Cardiac muscle cell (in vitro differentiated cells and primary cell): ENCODE measurements at regions not wholly inside any gene's neighbourhood (a gene's known extent, or its start where the extent isn't known, plus 50 kb on each side); places are given as distances from the start of the nearest gene placed in this dataset.

ENCODE experiments used
- DNase-seq, 2 donors: peaks; one replicate each; pipeline versions ENCODE4 v3.0.0 to v3.0.0-alpha.2; 2010 to 2017; ENCODE audit warnings: low read depth in 1 of 2, low spot score in 1 of 2
- H3K27ac ChIP-seq: fragments of 200-600 bp; sonication (generic); 2 replicates; pipeline ENCODE4 v1.5.1; 2016
- H3K27me3 ChIP-seq: fragments of 200-600 bp; sonication (generic); 2 replicates; pipeline ENCODE4 v1.6.0; 2016; ENCODE audit warnings: control low read depth
- H3K36me3 ChIP-seq: fragments of 200-600 bp; sonication (generic); 2 replicates; pipeline ENCODE4 v1.5.1; 2016; ENCODE audit warnings: control low read depth
- H3K4me1 ChIP-seq: fragments of 200-600 bp; sonication (generic); 2 replicates; pipeline ENCODE4 v1.8.1; 2017; ENCODE audit warnings: low read depth, mild to moderate bottlenecking, mixed run types
- H3K4me3 ChIP-seq: fragments of 200-600 bp; sonication (generic); 2 replicates; pipeline ENCODE4 v1.5.1; 2016; ENCODE audit warnings: mild to moderate bottlenecking
- H3K9me3 ChIP-seq: fragments of 200-600 bp; sonication (generic); 2 replicates; pipeline ENCODE4 v1.5.1; 2017; ENCODE audit warnings: low read depth, mild to moderate bottlenecking, control low read depth
- CTCF ChIP-seq: IDR thresholded peaks from 2 replicates; pipeline ENCODE4 v1.5.1; 2012; ENCODE audit warnings: low read depth, mild to moderate bottlenecking, low read length

- no peaks in the 10 kb centered on the region for H3K36me3 ChIP-seq
- no peaks in the 10 kb centered on the region for H3K9me3 ChIP-seq
- H3K27me3 ChIP-seq: no peaks in the 10 kb centered on the region
- no peak overlapping the region for H3K4me3 ChIP-seq
- no peak for TF ChIP-seq CTCF
- H3K27ac ChIP-seq: no peak overlapping the region
- no peaks in the 10 kb centered on the region for H3K4me1 ChIP-seq
- no peak for DNase-seq
Measured at GRCh38 chr7:52472006-52472620, 563.3 kb upstream of the POM121L12 start.

- TF ChIP-seq CTCF: no peak
- no peak for DNase-seq
- no peaks in the 10 kb centered on the region for H3K27me3 ChIP-seq
- no peak overlapping the region for H3K4me3 ChIP-seq
- H3K4me1 ChIP-seq: no peaks in the 10 kb centered on the region
- H3K9me3 ChIP-seq: no peaks in the 10 kb centered on the region
- no peak overlapping the region for H3K27ac ChIP-seq
- H3K36me3 ChIP-seq: no peaks in the 10 kb centered on the region
Measured at GRCh38 chr7:52465216-52465615, 570.2 kb upstream of the POM121L12 start.

DNA sequence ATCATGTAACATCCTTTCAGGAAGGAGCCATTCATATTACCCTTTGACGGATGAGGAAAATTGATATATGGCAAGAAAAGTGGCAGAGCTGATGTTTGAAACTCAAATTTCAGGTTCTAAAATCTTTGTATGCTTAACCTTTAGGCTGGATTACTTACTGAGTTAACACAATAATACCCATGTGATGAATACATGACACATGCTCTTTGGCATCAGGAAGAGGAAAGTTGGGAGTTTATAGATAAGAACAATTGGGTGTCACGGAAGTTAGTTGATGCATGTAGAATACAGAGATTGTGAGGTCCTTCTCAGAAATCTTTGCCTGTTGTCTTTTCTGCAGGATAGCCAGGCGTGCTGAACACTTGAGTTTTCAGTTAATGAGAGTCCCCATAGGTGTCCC, 572.1 kb upstream of the POM121L12 start:
- DNase-seq: peak in 1 of 2 donors; percentile 0
- TF ChIP-seq CTCF: no peak
- no peaks in the 10 kb centered on the region for H3K36me3 ChIP-seq

GRCh38 chr7:52462474-52462873, 573.0 kb upstream of the POM121L12 start:
- Histone ChIP-seq H3K9me3 (no peaks in the 10 kb centered on the region), H3K36me3 (no peaks in the 10 kb centered on the region), H3K27me3 (no peaks in the 10 kb centered on the region), H3K4me3 (no peak overlapping the region), H3K4me1 (no peaks in the 10 kb centered on the region), H3K27ac (no peak overlapping the region)
- no peak for TF ChIP-seq CTCF
- no peak for DNase-seq

More for the DNA sequence above, 572.1 kb upstream of the POM121L12 start:
- H3K4me1 ChIP-seq: no peaks in the 10 kb centered on the region
- H3K4me3 ChIP-seq: no peak overlapping the region
- no peak overlapping the region for H3K27ac ChIP-seq
- H3K27me3 ChIP-seq: no peaks in the 10 kb centered on the region
- H3K9me3 ChIP-seq: no peaks in the 10 kb centered on the region

DNA sequence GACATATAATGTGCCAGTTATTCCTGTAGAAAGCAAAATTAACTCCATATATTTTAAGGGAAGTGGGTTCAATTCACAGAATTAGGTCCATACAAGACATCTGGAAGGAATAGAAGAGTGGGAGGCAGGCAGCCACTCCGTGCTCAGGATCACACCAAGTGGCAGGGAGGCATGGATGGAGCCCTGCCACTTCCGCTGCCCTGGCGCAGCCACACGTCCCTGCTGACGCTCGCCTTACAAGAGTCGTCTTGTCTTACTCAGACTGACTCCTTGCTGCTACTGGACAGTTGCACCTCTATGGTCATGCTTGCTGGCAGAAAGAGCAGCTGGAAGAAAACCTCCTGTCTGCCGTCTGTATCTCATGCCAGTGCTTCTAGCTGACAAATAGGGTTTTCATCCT, 579.9 kb upstream of the POM121L12 start:
- H3K4me1 ChIP-seq: no peaks in the 10 kb centered on the region
- H3K36me3 ChIP-seq: no peaks in the 10 kb centered on the region
- no peak overlapping the region for H3K4me3 ChIP-seq
- TF ChIP-seq CTCF: no peak
- no peak for DNase-seq
- no peaks in the 10 kb centered on the region for H3K27me3 ChIP-seq
- no peaks in the 10 kb centered on the region for H3K9me3 ChIP-seq
- H3K27ac ChIP-seq: no peak overlapping the region
